ENCODE measurements at regions not wholly inside any gene's neighbourhood (a gene's known extent, or its start where the extent isn't known, plus 50 kb on each side); places are given as distances from the start of the nearest gene placed in this dataset.

- TF ChIP-seq JUN (IDR thresholded peaks at IDR 0.05; ENCODE audit: borderline replicate concordance, insufficient read depth, insufficient read length, low read depth) = no peak
- TF ChIP-seq CTCF (IDR thresholded peaks at IDR 0.05; ENCODE audit: extremely low read depth in 1 of 2, insufficient read depth in 1 of 2, low read depth in 1 of 2, low read length in 2 of 2) = no peak
- no peak for TF ChIP-seq POLR2A (IDR thresholded peaks at IDR 0.05; ENCODE audit: low read depth, low read length)
- TF ChIP-seq EZH2 (IDR thresholded peaks at IDR 0.05; ENCODE audit: borderline replicate concordance, low read depth, low read length, severe bottlenecking) = no peak
Observed at GRCh38 chr16:9345880-9346279, 254.4 kb downstream of the HAPSTR1 start.
